Stimulated activated CD4-positive, alpha-beta T cell treated with anti-CD3 and anti-CD28 coated beads, Interleukin-1b, Interleukin-23, amount 100 ng/mL, for 4 hours (primary cell): ENCODE measurements at regions not wholly inside any gene's neighbourhood (a gene's known extent, or its start where the extent isn't known, plus 50 kb on each side); places are given as distances from the start of the nearest gene placed in this dataset.

Source experiments
- DNase-seq, 2 donors: peaks; one replicate each; pipeline ENCODE4 v3.0.0-alpha.2; 2020; ENCODE audit warnings: low read depth in 2 of 2

DNA sequence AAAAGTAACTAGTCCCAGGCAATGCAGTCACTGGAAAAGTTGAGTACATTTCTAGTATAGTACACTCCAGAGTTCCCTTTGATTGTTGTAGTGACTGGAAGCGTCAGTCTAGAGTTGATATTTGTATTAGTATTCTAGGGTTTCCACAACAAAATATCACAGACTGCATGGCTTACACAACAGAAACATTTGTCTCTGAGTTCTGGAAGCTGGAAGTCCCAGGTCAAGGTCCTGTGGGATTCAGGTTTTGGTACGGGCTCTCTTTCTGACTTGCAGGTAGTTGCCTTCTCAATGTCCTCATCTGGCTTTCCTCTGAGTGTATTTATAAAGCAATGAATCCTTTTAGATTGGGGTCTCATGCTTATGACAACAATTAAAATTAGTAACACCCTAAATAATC is 1119.1 kb upstream of the PHF14 start:
- no peak for DNase-seq

- DNase-seq: no peak
Observed at GRCh38 chr7:9856668-9857067, 1117.0 kb upstream of the PHF14 start.

DNA sequence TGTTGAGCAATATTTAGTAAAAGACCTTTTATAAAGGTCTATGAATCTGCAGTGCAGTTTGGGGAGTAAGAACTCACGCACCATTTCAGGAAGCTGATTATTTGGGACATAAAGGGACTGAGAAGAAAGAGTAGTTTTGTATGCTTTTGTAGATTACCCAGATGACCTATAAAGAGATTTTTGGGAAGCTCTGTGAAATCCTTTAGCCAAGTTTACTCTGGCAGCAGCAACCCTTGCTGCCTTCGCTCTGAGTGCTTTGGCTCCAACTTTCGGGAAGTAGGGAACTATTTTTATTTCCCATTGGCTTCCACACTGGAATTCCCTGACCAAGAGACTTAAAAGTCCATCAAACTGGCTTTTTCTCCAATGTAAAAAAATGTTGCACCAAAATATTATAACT is 1110.1 kb upstream of the PHF14 start:
- DNase-seq: no peak

DNA sequence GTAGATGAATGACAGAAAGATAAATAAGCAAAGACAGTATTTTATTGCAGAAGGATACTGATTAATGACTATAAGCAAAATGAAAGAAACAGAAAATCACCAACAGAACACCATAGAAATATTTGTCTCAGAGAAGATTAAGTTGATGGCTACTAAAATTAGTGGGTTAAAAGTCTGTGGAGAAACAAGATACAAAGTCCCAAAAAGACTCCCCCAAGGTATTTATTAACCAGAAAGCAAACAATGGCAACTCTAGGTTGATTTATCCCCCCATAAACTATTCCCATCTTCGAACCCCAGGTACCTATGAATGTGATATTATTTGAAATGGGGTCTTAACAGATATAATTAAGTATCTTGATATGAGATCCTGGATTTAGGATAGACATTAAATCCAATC is 1104.5 kb upstream of the PHF14 start:
- DNase-seq: no peak

- DNase-seq: no peak
Observed at GRCh38 chr7:9869566-9869965, 1104.1 kb upstream of the PHF14 start.

GRCh38 chr7:9870674-9871073 is 1103.0 kb upstream of the PHF14 start:
- DNase-seq: no peak

DNA sequence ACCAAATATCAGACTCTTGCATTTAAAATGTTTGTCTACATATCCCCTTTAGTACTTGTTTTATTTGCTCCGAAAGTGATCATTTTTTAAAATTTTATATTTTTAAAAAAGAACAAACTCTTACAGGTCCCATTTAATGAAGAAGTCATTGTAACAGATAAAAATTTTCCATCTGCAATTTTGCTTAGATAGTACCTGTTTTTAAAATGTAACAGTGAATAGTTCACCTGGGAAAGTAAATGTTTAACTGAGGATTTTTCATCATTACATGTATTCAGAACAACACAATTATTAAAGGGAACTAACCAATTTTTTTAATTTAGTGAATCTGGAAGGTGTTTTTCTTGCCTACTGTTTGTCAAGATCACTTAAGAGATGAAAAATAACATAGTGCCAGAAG is 1099.5 kb upstream of the PHF14 start:
- no peak for DNase-seq

- DNase-seq: no peak
Observed at GRCh38 chr7:9876053-9876452, 1097.6 kb upstream of the PHF14 start.

- no peak for DNase-seq
Observed at GRCh38 chr7:9889554-9889953, 1084.1 kb upstream of the PHF14 start.

DNA sequence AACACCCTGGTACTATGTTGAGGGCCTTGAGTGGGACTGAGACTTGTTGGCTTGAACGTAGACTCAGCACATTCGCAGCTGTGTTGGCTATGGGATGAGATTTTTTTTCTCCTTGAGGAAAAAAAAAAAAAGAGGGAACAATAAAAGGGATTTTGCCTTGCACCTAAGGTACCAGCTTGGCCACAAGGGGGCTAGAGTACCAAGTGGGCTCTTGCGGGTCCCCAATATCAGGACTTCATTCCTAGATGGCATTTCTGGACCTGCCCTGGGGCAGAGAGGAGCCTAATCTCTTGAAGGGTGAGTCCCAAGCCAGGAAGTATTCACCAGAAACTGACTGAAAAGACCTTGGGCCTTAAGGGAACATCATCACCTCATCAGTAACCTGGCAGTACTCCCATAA is 1083.6 kb upstream of the PHF14 start:
- DNase-seq: no peak

DNA sequence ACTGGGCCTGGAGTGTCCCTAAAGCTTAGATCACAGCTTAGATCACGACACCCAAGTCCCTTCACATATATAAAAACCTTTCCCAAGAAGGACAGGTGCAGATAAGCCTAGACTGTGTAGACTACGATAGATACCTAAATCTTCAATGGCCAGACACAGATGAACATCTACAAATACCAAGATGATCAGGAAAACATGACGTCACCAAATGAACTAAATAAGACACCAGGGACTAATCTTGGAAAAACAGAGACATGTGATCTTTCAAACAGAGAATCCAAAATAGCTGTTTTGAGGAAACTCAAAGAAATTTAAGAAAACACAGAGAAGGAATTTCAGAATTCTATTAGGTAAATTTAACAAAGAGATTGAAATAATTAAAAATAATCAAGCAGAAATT is 1082.6 kb upstream of the PHF14 start:
- no peak for DNase-seq

DNA sequence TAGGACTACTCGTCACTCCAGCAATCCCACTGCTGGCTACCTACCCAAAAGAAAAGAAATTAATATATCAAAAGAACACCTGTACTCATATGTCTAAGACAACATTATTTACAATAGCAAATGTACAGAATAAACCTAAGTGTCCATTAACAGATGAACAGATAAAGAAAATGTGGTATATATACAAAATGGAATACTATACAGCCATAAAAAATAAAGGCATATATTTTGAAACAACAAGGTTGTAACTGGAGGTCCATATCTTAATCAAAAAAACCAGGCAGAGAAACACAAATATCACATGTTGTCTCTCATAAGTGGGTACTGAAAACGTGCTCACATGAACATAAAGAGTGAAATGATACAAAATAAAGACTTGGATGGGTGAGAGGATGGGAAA is 1073.3 kb upstream of the PHF14 start:
- DNase-seq: no peak

DNA sequence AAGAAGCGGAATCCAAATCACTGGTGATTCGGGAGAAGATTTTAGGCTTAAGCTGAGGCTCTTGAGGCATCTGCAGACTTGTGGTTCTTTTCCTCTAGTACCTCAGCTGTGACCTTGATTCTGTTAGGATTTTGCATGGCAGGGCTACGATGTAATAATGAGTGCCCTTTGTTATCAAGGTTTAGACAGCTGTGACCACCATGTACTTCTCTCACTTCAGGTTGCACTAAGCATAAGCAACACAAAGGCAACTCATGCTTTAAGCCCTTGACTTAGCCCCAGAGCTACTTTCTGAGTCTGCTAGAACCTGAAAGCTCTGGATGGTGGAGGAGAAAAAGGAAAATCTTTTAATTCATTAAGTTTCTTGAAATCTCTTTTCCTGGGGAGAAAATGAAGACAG is 1052.3 kb upstream of the PHF14 start:
- no peak for DNase-seq

DNA sequence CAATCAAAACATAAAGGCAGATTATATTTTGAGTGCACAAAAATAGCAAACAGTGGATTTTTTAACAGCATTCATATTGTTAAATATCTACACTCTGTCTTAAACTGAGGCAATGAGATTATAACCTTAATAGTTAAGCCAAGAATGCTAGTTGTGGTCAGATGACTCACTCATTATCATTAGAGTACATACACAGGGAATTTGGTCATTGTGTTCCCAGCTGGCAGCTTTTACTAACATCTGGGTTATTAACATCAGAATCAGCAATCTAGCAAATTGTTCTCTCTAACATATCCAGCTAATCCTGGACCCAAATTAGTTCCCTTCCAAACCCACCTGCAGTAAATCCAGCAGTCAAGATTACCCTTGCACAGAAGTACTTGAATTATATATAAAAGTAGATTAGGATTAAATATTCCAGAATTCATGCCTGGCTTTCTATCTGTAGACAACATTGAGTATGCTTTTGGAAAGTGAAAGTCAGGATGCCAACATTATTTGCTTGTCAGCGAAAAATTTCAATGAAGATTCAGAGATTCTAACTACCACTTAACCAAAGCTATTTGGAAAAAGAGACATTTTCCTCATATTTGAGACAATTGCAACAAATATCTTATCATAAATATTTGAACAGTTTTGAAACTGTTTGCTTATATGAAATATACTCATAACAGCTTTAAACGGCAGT is 1035.6 kb upstream of the PHF14 start:
- no peak for DNase-seq

DNA sequence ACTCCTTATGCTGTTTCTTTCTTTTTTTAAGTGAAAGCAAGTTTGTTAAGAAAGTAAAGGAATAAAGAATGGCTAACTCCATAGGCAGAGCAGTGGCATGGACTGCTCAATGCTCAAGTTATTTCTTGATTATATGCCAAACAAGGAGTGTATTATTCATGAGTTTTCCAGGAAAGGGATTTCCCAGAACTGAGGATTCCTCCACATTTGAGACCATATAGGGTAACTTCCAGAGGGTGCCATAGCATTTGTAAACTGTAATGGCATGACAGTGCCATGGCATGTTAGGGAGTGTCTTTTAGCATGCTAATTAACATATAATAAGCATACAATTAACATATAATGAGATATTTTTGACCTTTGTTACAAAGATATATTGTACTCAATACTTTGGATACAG is 1034.5 kb upstream of the PHF14 start:
- DNase-seq: no peak

DNA sequence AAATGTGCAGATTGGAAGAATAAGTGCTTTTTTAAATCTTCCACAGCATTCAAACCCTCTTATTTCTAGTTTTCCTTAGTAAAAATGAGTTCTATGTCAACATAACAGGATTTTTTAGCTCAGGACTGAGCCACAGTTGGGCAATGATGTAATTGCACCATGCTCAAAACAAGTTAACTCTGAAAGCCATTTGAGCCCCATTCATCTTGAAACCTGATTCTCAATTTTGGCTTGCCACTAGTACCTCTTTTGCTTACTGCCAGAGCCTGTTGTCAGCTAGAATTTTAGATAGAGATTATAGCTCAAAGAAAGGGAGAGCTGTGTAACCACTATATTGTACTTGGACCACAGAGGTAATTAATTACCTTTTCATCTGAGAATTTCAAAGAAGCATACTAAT is 1028.5 kb upstream of the PHF14 start:
- no peak for DNase-seq

GRCh38 chr7:9945857-9946256 is 1027.8 kb upstream of the PHF14 start:
- no peak for DNase-seq

GRCh38 chr7:9955138-9955537 is 1018.5 kb upstream of the PHF14 start:
- no peak for DNase-seq

DNA sequence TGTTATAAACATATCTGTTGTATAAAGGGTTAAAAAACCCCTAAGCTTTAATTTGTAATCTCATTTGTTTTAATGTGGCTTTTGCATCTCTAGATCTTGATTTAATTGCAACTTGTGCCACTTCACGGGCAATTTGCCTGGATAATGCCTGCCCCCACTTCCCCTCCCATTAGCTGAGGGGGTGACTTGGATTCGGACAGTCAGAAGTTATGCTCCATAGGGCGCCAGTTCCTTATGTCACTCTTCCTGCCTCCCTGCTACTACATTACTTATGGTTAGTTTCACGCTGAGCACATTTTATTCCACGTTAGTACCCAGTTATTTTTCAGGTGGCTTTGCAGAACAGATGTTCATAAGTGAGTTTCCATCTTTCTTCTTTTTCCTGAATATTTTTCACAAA is 1015.2 kb upstream of the PHF14 start:
- no peak for DNase-seq

GRCh38 chr7:9960460-9960859 is 1013.2 kb upstream of the PHF14 start:
- no peak for DNase-seq

DNA sequence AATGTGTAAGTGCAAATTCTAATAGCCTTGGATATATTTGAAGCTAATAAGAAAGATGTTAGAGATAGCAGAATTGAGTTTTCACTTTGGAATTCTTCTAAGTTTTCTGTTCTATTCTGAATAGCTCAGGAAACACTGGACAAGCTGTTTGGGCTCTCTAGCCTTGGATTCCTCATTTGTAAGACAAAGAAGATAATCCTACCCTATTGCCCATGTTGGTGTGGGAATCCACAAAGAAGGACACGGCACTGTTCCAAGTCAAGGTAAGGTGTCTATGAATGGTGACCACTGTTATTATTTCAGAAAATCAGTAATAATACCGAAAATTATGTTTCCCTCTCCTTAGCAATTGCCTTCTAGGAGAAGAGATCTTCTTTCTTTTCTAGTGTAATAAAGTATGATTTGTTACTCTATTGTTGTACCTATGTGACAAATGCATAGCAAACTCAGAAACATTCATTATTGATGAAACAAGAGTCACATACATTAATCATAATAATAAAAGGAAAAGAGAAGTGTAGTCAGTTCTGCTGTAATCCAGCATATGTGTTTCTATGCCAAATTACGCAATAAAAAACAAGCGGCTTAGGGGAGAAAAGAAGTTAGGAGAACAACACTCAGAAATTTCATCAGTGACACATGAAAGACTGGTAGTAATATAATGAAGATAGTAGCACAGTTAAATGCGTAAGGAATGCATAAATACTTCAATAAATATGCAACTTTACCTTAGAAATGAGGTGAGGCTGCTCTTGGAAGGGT is 1012.3 kb upstream of the PHF14 start:
- no peak for DNase-seq

GRCh38 chr7:9962742-9963141 is 1010.9 kb upstream of the PHF14 start:
- DNase-seq: no peak
